HG03442 (cell line): ENCODE measurements at regions not wholly inside any gene's neighbourhood (a gene's known extent, or its start where the extent isn't known, plus 50 kb on each side); places are given as distances from the start of the nearest gene placed in this dataset.
"Not testable (repeated sequence)": the region's sequence is repeated elsewhere in the genome, so short reads cannot be mapped to it uniquely, and the experiment has no call there.

Source experiments
- ATAC-seq: cut with Tn5 transposase; IDR thresholded peaks from one replicate; pipeline ENCODE4 v1.9.1; 2021; ENCODE audit warnings: mild to moderate bottlenecking, moderate library complexity; ENCODE audit not compliant: unreplicated experiment

GRCh38 chr12:89160716-89161123 is 191.6 kb downstream of the DUSP6 start:
- ATAC-seq, result no peak

DNA sequence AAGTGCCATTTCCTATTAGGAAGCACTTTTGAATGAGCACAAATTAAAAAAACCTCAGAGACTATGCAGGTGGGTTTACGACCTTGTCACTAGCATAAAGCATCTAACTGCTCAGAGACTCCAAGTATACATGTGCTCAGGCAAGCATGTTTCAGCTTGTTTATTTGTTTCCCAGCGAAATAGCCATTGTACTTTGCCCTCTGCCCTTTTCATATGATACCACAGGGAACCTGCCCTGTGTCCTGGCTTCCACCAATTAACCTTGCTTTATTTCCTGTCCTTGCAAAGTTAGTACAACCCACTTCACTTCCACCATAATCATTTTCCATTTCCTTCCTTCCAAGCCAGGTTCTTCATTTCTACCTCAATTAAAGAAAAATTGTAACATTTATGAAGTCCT is 194.9 kb downstream of the DUSP6 start:
- no peak for ATAC-seq

DNA sequence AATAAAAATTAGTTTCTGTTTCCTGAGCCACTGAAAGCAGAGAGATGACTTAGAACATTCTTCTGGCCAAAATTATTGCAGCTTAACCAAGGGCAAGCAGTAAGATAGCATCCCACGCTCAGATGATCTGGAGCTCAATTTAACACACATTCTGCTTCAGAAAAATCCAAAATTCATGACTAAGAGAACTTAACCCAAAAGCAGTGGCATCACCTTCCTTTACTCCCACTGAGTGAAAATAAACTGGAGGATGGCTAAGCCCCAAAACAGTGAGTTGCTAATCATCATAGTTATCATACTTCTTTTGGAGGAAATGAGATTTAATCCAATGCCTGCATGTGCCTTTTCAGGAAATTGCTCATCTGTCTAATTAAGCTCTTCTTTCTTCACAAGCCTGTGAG is 195.4 kb downstream of the DUSP6 start:
- no peak for ATAC-seq

DNA sequence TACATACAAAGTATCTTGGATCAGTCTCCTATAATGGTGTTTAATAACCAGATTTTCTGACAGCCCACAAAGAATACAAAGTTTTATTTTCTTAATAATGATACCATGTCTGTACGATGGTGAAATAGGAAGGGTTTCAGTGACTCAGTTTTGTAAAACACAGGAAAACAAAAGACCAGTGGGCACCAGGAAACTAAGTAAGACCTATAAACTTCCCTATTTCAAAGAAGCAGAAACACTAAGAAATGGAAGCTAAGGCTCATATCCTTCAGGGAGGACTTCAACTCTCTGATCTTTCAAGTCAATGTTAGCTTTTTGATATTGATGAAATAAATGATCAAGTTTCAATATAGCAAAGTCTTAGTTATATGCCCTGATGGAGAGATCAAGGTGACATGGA is 196.0 kb downstream of the DUSP6 start:
- ATAC-seq, result no peak

GRCh38 chr12:89155826-89156225 is 196.5 kb downstream of the DUSP6 start:
- ATAC-seq, result no peak

DNA sequence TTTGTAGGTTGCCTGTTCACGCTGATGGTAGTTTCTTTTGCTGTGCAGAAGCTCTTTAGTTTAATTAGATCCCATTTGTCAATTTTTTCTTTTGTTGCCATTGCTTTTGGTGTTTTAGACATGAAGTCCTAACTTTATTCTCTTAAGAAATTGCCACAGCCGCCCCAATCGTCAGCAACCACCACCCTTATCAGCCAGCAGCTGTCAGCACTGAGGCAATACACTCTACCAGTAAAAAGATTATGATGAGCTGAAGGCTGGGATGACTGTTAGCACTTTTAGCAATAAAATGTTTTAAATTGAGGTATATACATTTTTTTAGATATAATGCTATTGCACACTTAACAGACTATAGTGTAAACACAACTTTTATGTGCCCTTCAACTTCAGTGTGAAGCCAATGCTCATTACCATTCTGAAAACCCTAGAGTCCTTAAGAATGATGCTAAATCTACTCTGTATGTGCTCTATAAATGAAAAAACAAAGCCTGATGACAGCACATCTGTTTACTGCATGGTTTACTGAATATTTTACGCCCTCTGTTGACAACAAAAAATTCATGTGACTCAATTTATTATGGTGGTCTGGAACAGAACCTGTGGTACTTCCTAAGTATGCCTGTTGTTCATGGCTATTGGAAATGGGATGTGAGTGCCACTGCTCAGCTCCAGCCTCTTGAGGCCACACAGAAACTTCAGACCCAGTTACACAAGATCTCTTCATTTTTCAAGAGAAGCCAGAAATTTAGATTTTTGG is 197.4 kb downstream of the DUSP6 start:
- ATAC-seq, result no peak

- no peak for ATAC-seq
Observed at GRCh38 chr12:89153341-89153740, 199.0 kb downstream of the DUSP6 start.

GRCh38 chr12:89151536-89151935 is 200.8 kb downstream of the DUSP6 start:
- no peak for ATAC-seq

DNA sequence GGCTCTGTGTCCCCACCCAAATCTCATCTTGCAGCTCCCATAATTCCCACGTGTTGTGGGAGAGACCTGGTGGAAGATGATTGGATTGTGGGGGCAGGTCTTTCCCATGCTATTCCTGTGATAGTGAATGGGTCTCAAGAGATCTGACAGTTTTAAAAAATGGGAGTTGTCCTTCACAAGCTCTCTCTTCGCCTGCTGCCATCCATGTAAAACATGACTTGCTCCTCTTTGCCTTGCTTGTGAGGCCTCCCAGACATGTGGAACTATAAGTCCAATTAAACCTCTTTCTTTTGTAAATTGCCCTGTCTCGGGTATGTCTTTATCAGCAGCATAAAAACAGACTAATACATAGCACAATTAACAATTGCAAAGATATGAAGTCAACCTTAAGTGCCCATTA is 201.5 kb downstream of the DUSP6 start:
- not testable (repeated sequence) for ATAC-seq

DNA sequence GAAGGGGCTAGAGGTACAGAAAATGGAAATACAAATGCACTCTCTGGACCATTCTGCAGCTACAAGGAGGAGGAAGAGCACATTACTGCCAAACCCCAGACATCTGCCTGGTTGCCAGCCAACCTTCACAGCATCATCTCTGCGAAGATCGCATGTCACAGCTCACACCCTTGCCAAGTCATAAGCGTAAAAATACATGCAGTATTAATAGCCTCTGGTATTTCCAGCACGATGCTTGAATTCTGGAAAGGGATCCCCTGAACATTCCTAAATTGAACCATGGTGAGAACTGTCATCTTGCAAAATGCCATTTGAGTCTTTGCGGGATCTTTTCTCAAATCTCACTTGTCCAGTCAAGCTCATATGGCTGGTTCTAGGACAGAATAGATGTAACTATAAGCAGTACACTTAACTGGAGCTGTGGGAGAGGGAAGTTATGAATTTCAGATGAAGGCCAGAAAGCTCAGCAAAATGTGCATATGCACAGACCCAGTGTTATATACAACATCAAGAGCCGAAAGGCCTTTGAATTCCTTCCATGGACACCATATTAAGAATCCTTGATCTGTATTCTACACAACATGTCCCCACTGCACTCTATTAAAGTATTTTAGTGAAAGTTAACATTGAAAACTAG is 211.6 kb downstream of the DUSP6 start:
- ATAC-seq, result no peak

- ATAC-seq, result no peak
Observed at GRCh38 chr12:89140141-89140540, 212.2 kb downstream of the DUSP6 start.

- no peak for ATAC-seq
Observed at GRCh38 chr12:89139390-89139789, 212.9 kb downstream of the DUSP6 start.

GRCh38 chr12:89138048-89138852 is 214.1 kb downstream of the DUSP6 start:
- no peak for ATAC-seq

DNA sequence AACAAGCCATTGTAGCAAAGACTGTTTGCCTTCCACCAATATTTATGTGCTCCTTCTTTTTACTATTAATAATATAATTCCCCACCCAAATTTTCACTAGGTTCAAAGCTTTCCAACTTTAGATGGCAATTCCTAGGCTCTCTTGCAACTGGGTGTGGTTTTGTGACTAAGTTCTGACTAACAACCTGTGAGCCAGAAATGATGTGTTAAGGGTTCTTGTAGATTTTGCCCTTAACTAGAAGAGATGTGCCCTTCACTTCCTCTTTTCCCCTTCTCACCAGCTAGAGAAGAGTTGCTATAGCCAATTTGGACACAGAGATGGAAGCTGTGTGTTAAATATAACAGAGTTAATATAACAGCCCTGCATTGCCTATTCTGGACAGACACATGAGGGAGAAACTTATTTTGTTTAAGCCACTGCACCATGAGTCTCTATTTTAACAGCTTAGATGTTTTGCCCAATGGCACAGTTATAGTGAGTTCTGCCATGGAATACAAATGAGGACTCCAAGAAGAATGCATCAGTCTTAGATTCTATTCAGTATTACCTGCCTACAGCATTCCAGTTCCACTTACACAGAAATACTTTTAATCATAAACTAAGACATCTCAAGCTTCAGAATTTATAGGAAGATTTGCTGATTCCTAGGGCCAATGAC is 216.2 kb downstream of the DUSP6 start:
- peak; percentile 49 for ATAC-seq

DNA sequence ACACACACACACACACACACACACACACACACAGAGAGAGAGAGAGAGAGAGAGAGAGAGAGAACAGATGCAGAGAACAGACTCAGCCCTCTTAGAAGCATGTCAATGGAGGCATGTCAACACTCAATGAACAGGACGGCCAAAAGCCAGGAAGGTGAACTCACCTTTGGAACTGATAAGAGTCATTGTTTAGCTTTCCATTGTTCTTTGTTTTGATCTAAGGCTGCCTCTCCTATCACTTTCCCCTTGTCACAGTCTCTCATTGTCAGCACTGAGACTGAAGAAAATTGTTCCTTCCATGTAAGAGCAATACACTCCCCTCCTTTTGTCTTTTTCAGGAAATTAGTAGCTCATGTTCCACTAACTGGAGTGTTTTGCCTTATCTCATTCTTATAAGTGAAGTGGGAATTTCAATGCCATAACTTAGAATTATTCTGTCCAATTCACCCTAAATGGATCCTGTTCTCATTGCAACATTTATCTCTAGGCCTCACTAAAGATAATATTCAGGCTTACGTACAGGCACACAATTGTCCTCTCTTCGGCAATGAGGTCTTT is 218.0 kb downstream of the DUSP6 start:
- ATAC-seq, result no peak

- no peak for ATAC-seq
Observed at GRCh38 chr12:89129167-89129870, 223.0 kb downstream of the DUSP6 start.

DNA sequence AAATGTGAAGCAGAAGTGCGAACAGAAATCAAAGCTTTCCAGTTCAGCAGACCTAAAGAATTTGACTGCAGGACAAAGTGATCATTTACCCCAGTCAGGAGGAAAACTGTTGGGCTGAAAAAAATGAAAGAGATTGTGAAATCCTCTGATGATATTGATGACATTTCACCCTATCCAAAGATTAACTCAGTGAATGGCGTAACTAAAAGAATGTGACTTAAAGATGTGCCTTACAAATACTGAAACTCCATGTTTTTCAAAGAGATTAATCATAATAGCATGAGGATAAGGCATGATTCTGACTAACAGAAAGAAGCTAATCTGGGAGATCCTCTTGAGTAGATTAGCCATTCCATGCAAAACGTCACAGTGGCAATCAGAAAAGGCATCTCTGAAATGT is 225.6 kb downstream of the DUSP6 start:
- ATAC-seq, result no peak

DNA sequence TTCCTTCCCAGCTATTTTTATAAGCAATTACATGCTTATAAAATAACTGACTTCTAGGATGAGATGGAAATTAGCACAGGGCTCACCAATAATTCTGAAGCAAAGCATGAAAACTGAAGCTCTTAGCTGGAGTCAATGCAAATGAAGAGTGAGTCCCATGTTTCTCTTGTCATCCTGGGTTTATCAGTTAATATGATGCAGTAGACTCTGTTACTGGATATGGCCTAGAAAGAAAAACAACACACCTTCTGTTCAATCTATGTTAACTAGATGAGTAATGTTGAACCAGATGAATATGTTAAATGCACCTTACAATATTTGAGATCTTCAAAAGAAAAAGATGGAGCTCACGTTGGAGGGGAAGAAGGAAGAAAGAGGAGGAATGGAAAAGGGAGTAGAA is 229.4 kb downstream of the DUSP6 start:
- no peak for ATAC-seq

- ATAC-seq, result no peak
Observed at GRCh38 chr12:89117448-89118034, 234.8 kb downstream of the DUSP6 start.

- ATAC-seq, result no peak
Observed at GRCh38 chr12:89111964-89112363, 240.3 kb downstream of the DUSP6 start.
